Skeletal muscle tissue (tissue), 3 donors: ENCODE measurements at regions not wholly inside any gene's neighbourhood (a gene's known extent, or its start where the extent isn't known, plus 50 kb on each side); places are given as distances from the start of the nearest gene placed in this dataset.

Source experiments
- H3K27ac ChIP-seq: one replicate; pipeline ENCODE4 v1.7.0; 2013; ENCODE audit warnings: mild to moderate bottlenecking, low read depth, low read length, inconsistent platforms
- H3K27me3 ChIP-seq, 3 donors: one replicate each; pipeline ENCODE4 v1.7.0; 2013; ENCODE audit warnings: low read length in 3 of 3; ENCODE audit not compliant: control insufficient read depth in 3 of 3, insufficient read depth in 3 of 3
- H3K36me3 ChIP-seq, 3 donors: one replicate each; pipeline ENCODE4 v1.7.0; 2013; ENCODE audit warnings: low read length in 3 of 3; ENCODE audit not compliant: control insufficient read depth in 3 of 3, insufficient read depth in 3 of 3
- H3K4me1 ChIP-seq, 3 donors: one replicate each; pipeline ENCODE4 v1.7.0; 2013; ENCODE audit warnings: low read length in 3 of 3, mild to moderate bottlenecking in 3 of 3; ENCODE audit not compliant: control insufficient read depth in 3 of 3, insufficient read depth in 3 of 3
- H3K4me3 ChIP-seq, 3 donors: one replicate each; pipeline ENCODE4 v1.7.0; 2013; ENCODE audit warnings: low read length in 3 of 3
- H3K9ac ChIP-seq, 3 donors: one replicate each; pipeline ENCODE4 v1.7.0; 2013; ENCODE audit warnings: low read length in 3 of 3, mild to moderate bottlenecking in 3 of 3, moderate library complexity in 2 of 3, low read depth in 1 of 3
- H3K9me3 ChIP-seq, 3 donors: one replicate each; pipeline ENCODE4 v1.7.0; 2013; ENCODE audit warnings: low read length in 3 of 3; ENCODE audit not compliant: control insufficient read depth in 3 of 3
- donor health status: Osteomylitis.

- no peaks in the 10 kb centered on the region for H3K36me3 ChIP-seq
- no peaks in the 10 kb centered on the region for H3K9me3 ChIP-seq
- peaks cover 0 to 4% (median 0%) of the 10 kb centered on the region in 3 donors for H3K27me3 ChIP-seq
- no peaks in the 10 kb centered on the region for H3K4me1 ChIP-seq
- no peak overlapping the region for H3K9ac ChIP-seq
- H3K4me3 ChIP-seq, result no peak overlapping the region
- H3K27ac ChIP-seq, result no peak overlapping the region
Observed at GRCh38 chr2:219949053-219949452, 321.6 kb downstream of the SLC4A3 start.

DNA sequence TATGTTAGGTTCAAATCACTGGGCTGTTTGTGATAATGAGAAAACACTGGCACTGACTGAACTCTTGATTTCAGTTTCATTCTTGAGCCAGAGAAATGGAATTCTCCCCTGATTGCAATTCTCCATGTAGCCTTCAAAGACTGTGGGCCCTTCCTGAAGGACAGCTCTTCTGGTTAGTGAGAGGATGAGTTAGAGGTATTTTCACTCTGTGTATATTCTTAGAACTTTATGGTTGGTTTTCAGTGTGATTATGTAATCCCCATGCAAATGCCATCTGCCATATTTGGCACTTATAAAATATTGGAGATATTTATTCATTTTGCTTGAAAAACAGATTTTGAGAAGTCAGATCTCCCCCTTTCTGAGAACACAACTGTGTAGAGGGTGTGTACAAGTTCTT, 323.7 kb downstream of the SLC4A3 start:
- Histone ChIP-seq H3K36me3 (no peaks in the 10 kb centered on the region), H3K4me1 (no peaks in the 10 kb centered on the region), H3K9ac (no peak overlapping the region), H3K4me3 (no peak overlapping the region), H3K27me3 (peaks cover 0 to 4% (median 0%) of the 10 kb centered on the region in 3 donors), H3K27ac (no peak overlapping the region), H3K9me3 (no peaks in the 10 kb centered on the region)

GRCh38 chr2:219954331-219954730, 326.9 kb downstream of the SLC4A3 start:
- Histone ChIP-seq H3K9ac (no peak overlapping the region), H3K27ac (no peak overlapping the region), H3K4me1 (no peaks in the 10 kb centered on the region), H3K27me3 (no peaks in the 10 kb centered on the region), H3K4me3 (no peak overlapping the region), H3K9me3 (peaks cover 0 to 2% (median 0%) of the 10 kb centered on the region in 3 donors), H3K36me3 (no peaks in the 10 kb centered on the region)

- Histone ChIP-seq H3K27ac (no peak overlapping the region), H3K4me1 (no peaks in the 10 kb centered on the region), H3K9ac (no peak overlapping the region), H3K9me3 (peaks cover 0 to 2% (median 0%) of the 10 kb centered on the region in 3 donors), H3K27me3 (no peaks in the 10 kb centered on the region), H3K36me3 (no peaks in the 10 kb centered on the region), H3K4me3 (no peak overlapping the region)
Observed at GRCh38 chr2:219957820-219958219, 330.4 kb downstream of the SLC4A3 start.

DNA sequence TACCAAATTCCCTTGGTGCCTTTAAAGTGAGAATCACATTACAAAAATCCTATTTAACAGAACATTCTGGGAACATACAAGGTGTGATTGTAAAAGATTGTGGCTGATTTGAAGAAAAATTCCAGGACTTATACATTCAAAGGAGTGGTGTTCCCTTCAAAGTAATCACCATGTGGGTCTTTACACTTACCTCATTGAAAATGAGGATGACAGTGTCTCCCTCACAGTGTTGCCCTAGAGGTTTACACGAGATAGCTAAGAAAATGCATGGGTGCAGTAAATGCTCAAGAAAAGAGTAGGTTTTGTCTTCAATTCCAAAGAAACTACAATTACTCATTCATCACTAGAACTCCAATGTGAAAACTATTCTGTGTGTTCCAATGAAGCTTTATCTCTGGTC, 331.5 kb downstream of the SLC4A3 start:
- no peak overlapping the region for H3K4me3 ChIP-seq
- peaks cover 0 to 2% (median 0%) of the 10 kb centered on the region in 3 donors for H3K9me3 ChIP-seq
- no peak overlapping the region for H3K9ac ChIP-seq
- H3K27ac ChIP-seq, result no peak overlapping the region
- no peaks in the 10 kb centered on the region for H3K36me3 ChIP-seq
- H3K27me3 ChIP-seq, result no peaks in the 10 kb centered on the region
- no peaks in the 10 kb centered on the region for H3K4me1 ChIP-seq

DNA sequence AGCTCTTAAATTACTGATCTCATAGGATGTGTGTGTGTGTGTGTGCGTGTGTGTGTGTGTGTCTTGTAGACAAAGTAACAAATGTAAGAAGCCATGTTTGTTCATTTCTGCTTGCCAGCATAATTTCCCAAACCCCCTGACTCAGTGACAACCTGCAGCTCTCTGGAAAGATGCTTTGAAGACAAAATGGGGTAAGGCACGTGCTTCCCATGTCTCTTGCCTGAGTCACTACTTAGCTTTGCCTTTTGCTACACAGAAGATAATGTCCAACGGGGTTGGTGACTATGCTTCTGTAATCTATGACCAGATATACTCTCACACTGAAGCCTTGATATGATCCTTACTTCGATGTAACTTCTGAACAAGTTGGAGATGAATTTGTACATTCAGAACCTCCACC, 332.0 kb downstream of the SLC4A3 start:
- Histone ChIP-seq H3K9ac (no peak overlapping the region), H3K27me3 (no peaks in the 10 kb centered on the region), H3K9me3 (peaks cover 0 to 2% (median 0%) of the 10 kb centered on the region in 3 donors), H3K27ac (no peak overlapping the region), H3K4me3 (no peak overlapping the region), H3K4me1 (no peaks in the 10 kb centered on the region), H3K36me3 (no peaks in the 10 kb centered on the region)

GRCh38 chr2:219961947-219962498, 334.6 kb downstream of the SLC4A3 start:
- Histone ChIP-seq H3K27ac (no peak overlapping the region), H3K4me3 (no peak overlapping the region), H3K9ac (no peak overlapping the region), H3K4me1 (no peaks in the 10 kb centered on the region), H3K36me3 (no peaks in the 10 kb centered on the region), H3K27me3 (no peaks in the 10 kb centered on the region), H3K9me3 (peaks cover 0 to 2% (median 0%) of the 10 kb centered on the region in 3 donors)

- no peak overlapping the region for H3K27ac ChIP-seq
- H3K9ac ChIP-seq, result no peak overlapping the region
- H3K9me3 ChIP-seq, result peaks cover 0 to under 1% (median 0%) of the 10 kb centered on the region in 3 donors
- H3K36me3 ChIP-seq, result no peaks in the 10 kb centered on the region
- H3K27me3 ChIP-seq, result no peaks in the 10 kb centered on the region
- no peaks in the 10 kb centered on the region for H3K4me1 ChIP-seq
- no peak overlapping the region for H3K4me3 ChIP-seq
Observed at GRCh38 chr2:219962801-219963200, 335.4 kb downstream of the SLC4A3 start.

GRCh38 chr2:219965287-219966194, 338.1 kb downstream of the SLC4A3 start:
- no peaks in the 10 kb centered on the region for H3K4me1 ChIP-seq
- H3K27me3 ChIP-seq, result no peaks in the 10 kb centered on the region
- no peak overlapping the region for H3K27ac ChIP-seq
- no peaks in the 10 kb centered on the region for H3K36me3 ChIP-seq
- H3K9ac ChIP-seq, result no peak overlapping the region
- no peak overlapping the region for H3K4me3 ChIP-seq
- H3K9me3 ChIP-seq, result no peaks in the 10 kb centered on the region
